GM12892 (cell line): ENCODE measurements at regions not wholly inside any gene's neighbourhood (a gene's known extent, or its start where the extent isn't known, plus 50 kb on each side); places are given as distances from the start of the nearest gene placed in this dataset.

Experiments
- POLR2A ChIP-seq: IDR thresholded peaks from 2 replicates; pipeline ENCODE4 v1.6.1; 2011; ENCODE audit warnings: low read depth, low read length, control low read depth
- POLR2AphosphoS5 ChIP-seq: IDR thresholded peaks from 2 replicates; pipeline ENCODE4 v1.6.1; 2011; ENCODE audit warnings: low read depth, low read length, control low read depth
- TAF1 ChIP-seq: IDR thresholded peaks from 2 replicates; pipeline ENCODE4 v1.6.1; 2011; ENCODE audit warnings: low read depth, mild to moderate bottlenecking, control low read depth, low read length, borderline replicate concordance

GRCh38 chr17:77888242-77889134, 70.0 kb upstream of the TNRC6C start:
- TF ChIP-seq POLR2AphosphoS5 (no peak), POLR2A (no peak), TAF1 (no peak)
